AG04449 (cell line): ENCODE measurements at regions not wholly inside any gene's neighbourhood (a gene's known extent, or its start where the extent isn't known, plus 50 kb on each side); places are given as distances from the start of the nearest gene placed in this dataset.
A peak's percentile ranks its signal among the peaks of the same experiment; 100 is the strongest.

Source experiments
- CTCF ChIA-PET: fragments of 350-600 bp; formaldehyde crosslinking; extraction: SDS; loops from one replicate; lab custom pipeline; 2021; ENCODE audit warnings: antibody characterized with exemption; lab: Yijun Ruan, JAX
- POLR2A ChIA-PET: fragments of 400-600, 350-600 bp; formaldehyde crosslinking; extraction: SDS; loops from one replicate; lab custom pipeline; 2020; ENCODE audit warnings: antibody characterized with exemption, inconsistent platforms; lab: Yijun Ruan, JAX
- DNase-seq: peaks from one replicate; pipeline ENCODE4 v3.0.0-alpha.2; 2010; ENCODE audit warnings: low read depth, low spot score
- H3K4me3 ChIP-seq: 2 replicates; pipeline ENCODE4 v1.5.1; 2011; ENCODE audit warnings: low read depth, mild to moderate bottlenecking, control low read depth, low read length
- CTCF ChIP-seq: IDR thresholded peaks from one replicate; pipeline ENCODE4 v1.5.1; 2011; ENCODE audit warnings: mild to moderate bottlenecking, moderate library complexity, low read length, control low read depth, inconsistent platforms; ENCODE audit not compliant: insufficient read depth; ENCODE audit errors: missing control alignments

DNA sequence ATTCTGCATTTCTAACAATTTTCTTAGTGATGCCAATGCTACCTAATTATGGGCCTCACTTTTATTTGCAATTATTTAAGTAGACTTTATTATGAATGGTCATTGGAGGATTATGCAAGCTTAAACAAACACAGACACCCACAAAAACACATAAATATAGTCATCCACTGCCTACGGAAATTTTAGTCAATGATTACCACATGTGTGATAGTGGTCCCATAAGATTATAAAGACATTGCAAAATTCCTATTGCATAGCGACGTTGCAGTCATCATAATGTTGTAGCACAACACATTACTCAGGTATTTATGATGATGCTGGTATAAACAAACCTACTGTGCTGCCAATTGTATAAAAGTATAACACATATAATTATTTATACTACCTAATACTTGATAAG is 247.8 kb upstream of the ALCAM start:
- TF ChIP-seq CTCF, result no peak
- peak; percentile 24 for DNase-seq
- ChIA-PET POLR2A (no interaction called here), CTCF (no interaction called here)
- no peak overlapping the region for H3K4me3 ChIP-seq

- TF ChIP-seq CTCF, result no peak
- DNase-seq, result no peak
- ChIA-PET CTCF (no interaction called here), POLR2A (no interaction called here)
- H3K4me3 ChIP-seq, result no peak overlapping the region
Measured at GRCh38 chr3:105119801-105120340, 246.8 kb upstream of the ALCAM start.

GRCh38 chr3:105130911-105131310 is 235.8 kb upstream of the ALCAM start:
- DNase-seq, result no peak
- CTCF ChIA-PET, result no interaction called here
- TF ChIP-seq CTCF, result no peak
- POLR2A ChIA-PET, result no interaction called here
- H3K4me3 ChIP-seq, result no peak overlapping the region

DNA sequence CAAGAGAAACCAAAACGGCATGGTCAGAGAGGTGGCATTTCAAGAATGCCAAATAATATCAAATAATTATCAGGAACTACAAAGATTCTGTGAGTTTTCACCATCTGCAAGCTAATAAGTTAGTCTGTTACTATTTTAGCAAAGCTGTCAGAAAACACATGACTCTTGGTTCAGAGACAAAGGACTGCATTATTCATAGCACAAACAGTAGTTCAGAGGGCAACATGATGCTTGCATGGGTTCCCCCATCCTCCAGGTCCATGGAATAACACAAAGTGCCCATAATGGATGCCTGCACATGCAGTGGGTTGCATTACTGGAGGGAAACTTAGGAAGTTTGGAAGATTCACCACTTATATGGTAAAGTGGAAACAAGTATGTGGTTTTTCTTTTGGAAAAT is 228.8 kb upstream of the ALCAM start:
- CTCF ChIA-PET, result no interaction called here
- POLR2A ChIA-PET, result no interaction called here
- peak; percentile 14 for DNase-seq

DNA sequence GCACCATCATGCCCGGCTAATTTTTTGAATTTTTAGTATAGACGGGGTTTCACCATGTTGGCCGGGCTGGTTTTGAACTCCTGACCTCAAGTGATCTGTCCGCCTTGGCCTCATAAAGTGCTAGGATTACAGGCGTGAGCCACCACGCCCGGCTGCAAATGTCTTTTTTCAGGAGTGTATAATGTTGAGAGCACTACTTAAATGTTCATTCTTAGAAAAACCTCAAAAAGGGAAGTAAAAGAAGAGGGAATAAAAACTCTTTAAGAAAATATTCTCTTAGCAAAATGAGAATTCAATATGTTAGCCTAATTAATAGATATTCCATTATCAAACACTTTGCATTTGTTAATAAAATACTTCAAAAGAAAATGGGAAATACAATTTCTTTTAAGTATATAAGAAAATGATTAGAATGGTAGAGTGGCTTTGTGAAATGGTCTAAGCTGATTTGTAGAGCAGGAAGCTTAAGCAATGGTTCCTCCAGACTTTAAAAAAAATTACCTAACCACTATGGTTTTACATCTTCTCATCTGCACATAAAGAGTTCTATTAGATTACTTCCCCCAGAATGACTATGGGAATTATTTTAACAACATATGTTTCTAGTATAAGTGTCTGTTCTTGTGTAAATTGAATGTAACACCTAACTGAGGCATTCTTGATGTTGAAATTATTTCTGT is 226.7 kb upstream of the ALCAM start:
- ChIA-PET POLR2A (no interaction called here), CTCF (no interaction called here)
- TF ChIP-seq CTCF, result no peak
- DNase-seq, result no peak
- H3K4me3 ChIP-seq, result no peak overlapping the region

More for the DNA sequence above, 228.8 kb upstream of the ALCAM start:
- no peak overlapping the region for H3K4me3 ChIP-seq
- no peak for TF ChIP-seq CTCF

- no peak for DNase-seq
- CTCF ChIA-PET, result no interaction called here
- H3K4me3 ChIP-seq, result no peak overlapping the region
- TF ChIP-seq CTCF, result no peak
- POLR2A ChIA-PET, result no interaction called here
Measured at GRCh38 chr3:105140899-105141367, 225.8 kb upstream of the ALCAM start.
